Vagina (tissue), 2 donors: ENCODE measurements at regions not wholly inside any gene's neighbourhood (a gene's known extent, or its start where the extent isn't known, plus 50 kb on each side); places are given as distances from the start of the nearest gene placed in this dataset.

Experiments used
- DNase-seq, 2 donors: peaks; one replicate each; pipeline ENCODE4 v3.0.0-alpha.2; 2017; ENCODE audit errors: extremely low spot score in 2 of 2
- H3K27ac ChIP-seq: fragments of 200-600 bp; sonication (generic); one replicate; pipeline ENCODE4 v1.5.1; 2019
- H3K27me3 ChIP-seq: fragments of 200-600 bp; sonication (generic); one replicate; pipeline ENCODE4 v1.5.1; 2019
- H3K36me3 ChIP-seq, 2 donors: fragments of 200-600 bp; sonication (generic); one replicate each; pipeline ENCODE4 v1.5.1; 2017 to 2019
- H3K4me1 ChIP-seq: fragments of 200-600 bp; sonication (generic); one replicate; pipeline ENCODE4 v1.5.1; 2019
- H3K4me3 ChIP-seq, 2 donors: fragments of 200-600 bp; sonication (generic); 1 replicate in 1 of 2; 2 replicates in 1 of 2; pipeline ENCODE4 v1.5.1; 2016 to 2019
- H3K9me3 ChIP-seq: fragments of 200-600 bp; sonication (generic); one replicate; pipeline ENCODE4 v1.5.1; 2019
- CTCF ChIP-seq, 3 experiments: fragments of 450-650 bp in 2 of 3; fragments of 200-600 bp in 1 of 3; sonication (generic) in 1 of 3; IDR thresholded peaks; one replicate each; pipeline ENCODE4 v1.5.1; 2017 to 2019; ENCODE audit warnings: antibody characterized with exemption in 3 of 3, mild to moderate bottlenecking in 2 of 3, moderate library complexity in 2 of 3
- POLR2A ChIP-seq, 2 donors: fragments of 450-650 bp; IDR thresholded peaks; one replicate each; pipeline ENCODE4 v1.6.1; 2017; ENCODE audit warnings: antibody characterized with exemption in 2 of 2, mild to moderate bottlenecking in 2 of 2, moderate library complexity in 2 of 2
- POLR2AphosphoS5 ChIP-seq, 2 donors: sonication (generic); formaldehyde crosslinking; IDR thresholded peaks; one replicate each; pipeline ENCODE4 v1.9.0; 2017; ENCODE audit warnings: antibody characterized with exemption in 2 of 2, mild to moderate bottlenecking in 2 of 2, low read depth in 1 of 2; ENCODE audit not compliant: insufficient read depth in 1 of 2
- intact Hi-C: fragments of 100-400 bp; cut with DNase I; formaldehyde crosslinking; loops from one replicate; pipeline ENCODE4 v1.15.1; 2023

- no peak overlapping the region for H3K27ac ChIP-seq
- intact Hi-C loops: no loop called here
- H3K4me3 ChIP-seq: no peak overlapping the region
- TF ChIP-seq POLR2AphosphoS5 (IDR thresholded peaks at IDR 0.05; ENCODE audit: insufficient read depth in 1 of 2, low read depth in 1 of 2) (no peak), CTCF (IDR thresholded peaks at IDR 0.05) (no peak), POLR2A (IDR thresholded peaks at IDR 0.05) (no peak)
- no peak for DNase-seq
- H3K27me3 ChIP-seq: no peaks in the 10 kb centered on the region
- no peaks in the 10 kb centered on the region for H3K4me1 ChIP-seq
- H3K36me3 ChIP-seq: peaks cover 0 to 6% of the 10 kb centered on the region in 2 donors
- H3K9me3 ChIP-seq: no peaks in the 10 kb centered on the region
Measured at GRCh38 chr7:112905413-112905812, 115.2 kb upstream of the TMEM168 start.

GRCh38 chr7:112898432-112899290 is 108.5 kb upstream of the TMEM168 start:
- H3K36me3 ChIP-seq: no peaks in the 10 kb centered on the region
- H3K27me3 ChIP-seq: no peaks in the 10 kb centered on the region
- no peak overlapping the region for H3K27ac ChIP-seq
- no peak for DNase-seq
- intact Hi-C loops: no loop called here
- H3K4me1 ChIP-seq: no peaks in the 10 kb centered on the region
- TF ChIP-seq POLR2A (IDR thresholded peaks at IDR 0.05): no peak
- TF ChIP-seq POLR2AphosphoS5 (IDR thresholded peaks at IDR 0.05; ENCODE audit: insufficient read depth in 1 of 2, low read depth in 1 of 2): no peak
- peak in 2 of 3 experiments; percentile 28 to 33 for TF ChIP-seq CTCF (IDR thresholded peaks at IDR 0.05)
- no peak overlapping the region for H3K4me3 ChIP-seq
- no peaks in the 10 kb centered on the region for H3K9me3 ChIP-seq

GRCh38 chr7:112897839-112898431 is 107.7 kb upstream of the TMEM168 start:
- no peak overlapping the region for H3K4me3 ChIP-seq
- H3K27me3 ChIP-seq: no peaks in the 10 kb centered on the region
- H3K4me1 ChIP-seq: no peaks in the 10 kb centered on the region
- intact Hi-C loops: no loop called here
- H3K36me3 ChIP-seq: no peaks in the 10 kb centered on the region
- no peak for TF ChIP-seq POLR2A (IDR thresholded peaks at IDR 0.05)
- TF ChIP-seq CTCF (IDR thresholded peaks at IDR 0.05): no peak
- TF ChIP-seq POLR2AphosphoS5 (IDR thresholded peaks at IDR 0.05; ENCODE audit: insufficient read depth in 1 of 2, low read depth in 1 of 2): no peak
- no peak for DNase-seq
- H3K9me3 ChIP-seq: no peaks in the 10 kb centered on the region
- H3K27ac ChIP-seq: no peak overlapping the region

GRCh38 chr7:112896026-112896601 is 105.9 kb upstream of the TMEM168 start:
- Histone ChIP-seq H3K9me3 (no peaks in the 10 kb centered on the region), H3K27me3 (no peaks in the 10 kb centered on the region), H3K27ac (no peak overlapping the region), H3K4me1 (no peaks in the 10 kb centered on the region), H3K36me3 (no peaks in the 10 kb centered on the region), H3K4me3 (no peak overlapping the region)
- intact Hi-C loops: no loop called here
- TF ChIP-seq CTCF (IDR thresholded peaks at IDR 0.05) (no peak), POLR2AphosphoS5 (IDR thresholded peaks at IDR 0.05; ENCODE audit: insufficient read depth in 1 of 2, low read depth in 1 of 2) (no peak), POLR2A (IDR thresholded peaks at IDR 0.05) (no peak)
- no peak for DNase-seq
